Heart left ventricle (tissue), 16 donors: ENCODE measurements at regions not wholly inside any gene's neighbourhood (a gene's known extent, or its start where the extent isn't known, plus 50 kb on each side); places are given as distances from the start of the nearest gene placed in this dataset.

Experiments used
- ATAC-seq, 4 donors: fragments of 200-7000 bp; cut with Tn5 transposase; one replicate each; pipeline ENCODE4 v1.9.1; 2020 to 2022; ENCODE audit warnings: moderate library complexity in 4 of 4, mild to moderate bottlenecking in 3 of 4, moderate number of reproducible peaks in 1 of 4
- DNase-seq, 5 donors: peaks; one replicate each; pipeline ENCODE4 v3.0.0-alpha.2; 2020
- H3K27ac ChIP-seq, 12 donors: fragments of 200-600 bp; sonication (generic) in 4 of 12; one replicate each; pipeline versions ENCODE4 v1.5.0 to v1.8.0; 2016 to 2022; ENCODE audit warnings: mild to moderate bottlenecking in 2 of 12
- H3K27me3 ChIP-seq, 9 donors: fragments of 200-600 bp; sonication (generic) in 2 of 9; one replicate each; pipeline versions ENCODE4 v1.5.1 to v1.8.0; 2016 to 2022; ENCODE audit warnings: mild to moderate bottlenecking in 3 of 9
- H3K36me3 ChIP-seq, 9 donors: fragments of 200-600 bp; sonication (generic) in 2 of 9; one replicate each; pipeline versions ENCODE4 v1.5.0 to v1.8.0; 2018 to 2022; ENCODE audit warnings: mild to moderate bottlenecking in 2 of 9
- H3K4me1 ChIP-seq, 12 donors: fragments of 200-600 bp; sonication (generic) in 4 of 12; one replicate each; pipeline versions ENCODE4 v1.5.0 to v1.8.0; 2016 to 2022; ENCODE audit warnings: mild to moderate bottlenecking in 3 of 12
- H3K4me3 ChIP-seq, 12 donors: fragments of 200-600 bp; sonication (generic) in 4 of 12; one replicate each; pipeline versions ENCODE4 v1.5.0 to v1.8.0; 2017 to 2022; ENCODE audit warnings: mild to moderate bottlenecking in 9 of 12, moderate library complexity in 4 of 12
- H3K9me3 ChIP-seq, 12 donors: fragments of 200-600 bp; sonication (generic) in 4 of 12; one replicate each; pipeline versions ENCODE4 v1.5.0 to v1.8.0; 2016 to 2022; ENCODE audit warnings: mild to moderate bottlenecking in 1 of 12
- POLR2A ChIP-seq, 2 donors: fragments of 450-650 bp; IDR thresholded peaks; one replicate each; pipeline ENCODE4 v1.6.1; 2017; ENCODE audit warnings: antibody characterized with exemption in 2 of 2, mild to moderate bottlenecking in 2 of 2, moderate library complexity in 2 of 2
- WGBS, 4 donors: extraction: QIAGEN DNeasy Blood & Tissue Kit in 2 of 4; methylation state at CpG; one replicate each; pipeline versions ENCODE4 v1.1.5 to v1.1.7; 2013 to 2018; 5-methylcytosine and 5-hydroxymethylcytosine counted together
- intact Hi-C, 10 donors: fragments of 100-400 bp; cut with DNase I; formaldehyde crosslinking; loops; one replicate each; pipeline versions ENCODE4 v1.11.1 to v1.14.2; 2022
- TF ChIP-seq, protein P1 (sequence below), 12 donors: fragments of 200-600 bp; sonication (generic) in 4 of 12; IDR thresholded peaks; one replicate each; pipeline versions ENCODE4 v1.5.0 to v1.8.0; 2018 to 2022; ENCODE audit warnings: antibody characterized with exemption in 12 of 12, mild to moderate bottlenecking in 5 of 12
- donor health status: ischemic (EF 13 %, LVEDD 7.1; RV severe dilation, severe dysfunction).
- donor health status: healthy with polysubstance abuse.
- donor health status: DM: no; HTN: yes; CAD: no.
- donor health status: DM: no; HTN: no; CAD: no.
- donor health status: ischemic (EF 25% LVEDD 6.9; RV normal size, moderate dysfunction).
- donor health status: ischemic (EF 25% LVEDD 5.7; RV mildly dilated, moderate dysfunction).
- donor health status: healthy.
- donor health status: DM: yes; HTN: yes; CAD: no.
- donor health status: ischemic (EF 35%, LVEDD 5.7; RV mildly dilated, moderate dysfunction).
- donor health status: nonischemic (EF 11% LVEDD 7.7; RV severe dilation, severe dysfunction).
- donor health status: DM: yes; HTN: yes; CAD: no.
- donor health status: PGD.
- donor health status: ischemic (EF 29% LVEDD 5.4; RV normal size, mild dysfunction).
- donor health status: nonischemic (EF 23%, LVEDD 6.1; RV moderate dilation, normal function).

- H3K4me1 ChIP-seq, result peaks cover 0 to 27% (median 14%) of the 10 kb centered on the region in 12 donors
- no peaks in the 10 kb centered on the region for H3K27me3 ChIP-seq
- no peaks in the 10 kb centered on the region for H3K36me3 ChIP-seq
- no peak overlapping the region for H3K4me3 ChIP-seq
- no peak for DNase-seq
- intact Hi-C loops, result loop anchor here in 4 of 10 donors (5.0 kb wide), 3 partner anchors 33 to 113 kb away; partner anchors contain the start of gene FEM1C (in 3 of the 4)
- no peak overlapping the region for H3K27ac ChIP-seq
- TF ChIP-seq, protein P1, sequence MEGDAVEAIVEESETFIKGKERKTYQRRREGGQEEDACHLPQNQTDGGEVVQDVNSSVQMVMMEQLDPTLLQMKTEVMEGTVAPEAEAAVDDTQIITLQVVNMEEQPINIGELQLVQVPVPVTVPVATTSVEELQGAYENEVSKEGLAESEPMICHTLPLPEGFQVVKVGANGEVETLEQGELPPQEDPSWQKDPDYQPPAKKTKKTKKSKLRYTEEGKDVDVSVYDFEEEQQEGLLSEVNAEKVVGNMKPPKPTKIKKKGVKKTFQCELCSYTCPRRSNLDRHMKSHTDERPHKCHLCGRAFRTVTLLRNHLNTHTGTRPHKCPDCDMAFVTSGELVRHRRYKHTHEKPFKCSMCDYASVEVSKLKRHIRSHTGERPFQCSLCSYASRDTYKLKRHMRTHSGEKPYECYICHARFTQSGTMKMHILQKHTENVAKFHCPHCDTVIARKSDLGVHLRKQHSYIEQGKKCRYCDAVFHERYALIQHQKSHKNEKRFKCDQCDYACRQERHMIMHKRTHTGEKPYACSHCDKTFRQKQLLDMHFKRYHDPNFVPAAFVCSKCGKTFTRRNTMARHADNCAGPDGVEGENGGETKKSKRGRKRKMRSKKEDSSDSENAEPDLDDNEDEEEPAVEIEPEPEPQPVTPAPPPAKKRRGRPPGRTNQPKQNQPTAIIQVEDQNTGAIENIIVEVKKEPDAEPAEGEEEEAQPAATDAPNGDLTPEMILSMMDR (IDR thresholded peaks at IDR 0.05), result no peak
- ATAC-seq, result no peak
- no peaks in the 10 kb centered on the region for H3K9me3 ChIP-seq
Observed at GRCh38 chr5:115429345-115429940, 115.1 kb downstream of the FEM1C start.

DNA sequence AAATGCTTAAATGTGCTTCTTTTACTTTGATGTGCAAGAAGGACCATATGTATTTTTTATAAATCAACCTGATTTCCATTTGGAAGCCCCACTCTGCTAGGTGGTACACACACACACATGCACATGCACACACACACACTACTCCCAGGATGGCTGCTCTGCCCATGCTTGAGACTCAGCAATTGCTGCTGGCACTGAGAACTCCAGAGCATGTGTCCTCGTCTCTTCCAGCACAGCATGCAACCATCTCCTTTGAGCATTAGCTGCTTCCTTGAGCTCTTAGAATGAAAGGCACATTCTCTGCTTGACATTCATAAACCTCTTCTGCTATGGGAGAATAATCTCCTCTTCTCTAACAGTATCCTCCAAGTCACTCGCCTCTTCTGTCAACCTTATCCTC, 115.9 kb downstream of the FEM1C start:
- 79 to 99% (median 89%) methylated on average over 2 of the region's 2 CpGs for WGBS, 4 donors
- Histone ChIP-seq H3K27ac (no peak overlapping the region), H3K36me3 (no peaks in the 10 kb centered on the region), H3K4me1 (peaks cover 0 to 33% (median 22%) of the 10 kb centered on the region in 12 donors), H3K9me3 (no peaks in the 10 kb centered on the region), H3K4me3 (no peak overlapping the region), H3K27me3 (no peaks in the 10 kb centered on the region)
- ATAC-seq (no peak), DNase-seq (no peak)
- TF ChIP-seq POLR2A (IDR thresholded peaks at IDR 0.05), result no peak
- TF ChIP-seq, protein P1 (IDR thresholded peaks at IDR 0.05), result no peak
- intact Hi-C loops, result loop anchor here in 4 of 10 donors (5.0 kb wide), 3 partner anchors 34 to 114 kb away; partner anchors contain the start of gene FEM1C (in 3 of the 4)

DNA sequence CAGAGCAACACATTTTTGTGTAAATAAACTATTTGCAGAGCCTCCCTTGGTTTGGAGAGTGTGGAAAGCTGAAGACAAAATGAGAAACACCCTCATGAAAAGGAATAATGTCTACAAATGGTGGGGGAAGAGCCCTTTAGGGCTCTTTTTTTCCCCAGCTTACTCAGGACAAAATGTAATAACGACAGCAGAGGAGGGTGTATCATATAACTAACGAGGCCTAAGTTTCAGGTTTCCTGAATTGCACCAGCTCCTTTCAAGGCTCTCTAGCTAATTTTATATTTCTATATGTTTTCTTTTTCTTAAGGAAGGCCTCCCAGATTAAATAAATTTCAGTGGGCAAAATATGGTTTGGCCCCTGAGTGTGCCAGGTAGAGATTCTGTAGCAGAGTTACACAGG, 116.3 kb downstream of the FEM1C start:
- ATAC-seq (no peak), DNase-seq (no peak)
- H3K27ac ChIP-seq, result no peak overlapping the region
- TF ChIP-seq, protein P1 (IDR thresholded peaks at IDR 0.05), result no peak
- no peak for TF ChIP-seq POLR2A (IDR thresholded peaks at IDR 0.05)
- no peaks in the 10 kb centered on the region for H3K27me3 ChIP-seq
- intact Hi-C loops, result loop anchor here in 4 of 10 donors (5.0 kb wide), 3 partner anchors 34 to 114 kb away; partner anchors contain the start of gene FEM1C (in 3 of the 4)
- H3K9me3 ChIP-seq, result no peaks in the 10 kb centered on the region
- H3K4me3 ChIP-seq, result no peak overlapping the region
- H3K36me3 ChIP-seq, result no peaks in the 10 kb centered on the region
- 86 to 88% (median 87%) methylated on average over 2 of the region's 2 CpGs for WGBS, 4 donors
- H3K4me1 ChIP-seq, result peaks cover 1 to 36% (median 25%) of the 10 kb centered on the region in 12 donors

DNA sequence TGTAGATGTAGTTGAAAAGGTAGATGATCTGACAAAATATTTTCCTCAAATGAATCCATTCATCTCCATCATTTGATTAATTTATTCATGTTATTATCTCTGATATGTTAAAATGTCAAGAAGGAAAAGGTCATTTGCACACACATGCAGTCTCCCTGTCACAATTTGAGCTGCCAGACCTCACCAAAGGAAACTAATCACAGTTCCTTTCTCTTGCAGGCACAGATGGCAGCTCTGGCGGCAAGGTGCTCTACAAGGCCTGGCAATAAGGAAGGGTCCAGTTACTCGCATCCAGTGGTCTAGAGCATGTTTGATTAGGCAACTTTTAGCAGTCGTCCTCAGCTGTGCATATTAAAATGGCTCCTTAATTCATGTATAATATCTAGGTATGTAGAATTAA, 120.1 kb downstream of the FEM1C start:
- no peak for TF ChIP-seq POLR2A (IDR thresholded peaks at IDR 0.05)
- TF ChIP-seq, protein P1 (IDR thresholded peaks at IDR 0.05), result no peak
- no peak for DNase-seq
- H3K4me1 ChIP-seq, result peaks cover 4 to 60% (median 40%) of the 10 kb centered on the region in 12 donors
- intact Hi-C loops, result loop anchor here in 5 of 10 donors (2.0 to 5.0 kb wide), 4 partner anchors 33 to 120 kb away; partner anchors contain the start of gene FEM1C (in 4 of the 5)
- H3K36me3 ChIP-seq, result no peaks in the 10 kb centered on the region
- WGBS, 4 donors, result 83 to 87% (median 85%) methylated on average over 3 of the region's 3 CpGs
- H3K27me3 ChIP-seq, result no peaks in the 10 kb centered on the region
- no peak for ATAC-seq
- H3K4me3 ChIP-seq, result peak overlapping the region in 2 of 12 donors; percentile 5 to 21
- H3K27ac ChIP-seq, result peak overlapping the region; percentile 67 to 97 (median 89)
- H3K9me3 ChIP-seq, result no peaks in the 10 kb centered on the region
